OCI-LY1 (cell line): ENCODE measurements at regions not wholly inside any gene's neighbourhood (a gene's known extent, or its start where the extent isn't known, plus 50 kb on each side); places are given as distances from the start of the nearest gene placed in this dataset.

Experiments used
- H2AFZ ChIP-seq: fragments of 200-600 bp; sonication (generic), shearing (Covaris generic); 2 replicates; pipeline ENCODE4 v1.6.0; 2014; ENCODE audit warnings: antibody characterized with exemption, mild to moderate bottlenecking, low read length
- H3F3A ChIP-seq: fragments of 200-600 bp; sonication (generic), shearing (Covaris generic); 2 replicates; pipeline ENCODE4 v1.6.0; 2014; ENCODE audit warnings: mild to moderate bottlenecking, antibody characterized with exemption, low read length, moderate library complexity; ENCODE audit not compliant: insufficient read depth
- H3K27ac ChIP-seq: fragments of 200-600 bp; sonication (generic); 2 replicates; pipeline ENCODE4 v1.5.1; 2014; ENCODE audit warnings: low read length, mixed run types, mild to moderate bottlenecking, low read depth; ENCODE audit not compliant: poor library complexity, severe bottlenecking
- H3K27me3 ChIP-seq: fragments of 200-600 bp; sonication (generic); 2 replicates; pipeline ENCODE4 v1.6.0; 2014; ENCODE audit warnings: antibody characterized with exemption, mild to moderate bottlenecking, low read length, moderate library complexity; ENCODE audit not compliant: insufficient read depth
- H3K36me3 ChIP-seq: fragments of 200-600 bp; sonication (generic); 2 replicates; pipeline ENCODE4 v1.6.1; 2014; ENCODE audit warnings: mild to moderate bottlenecking, antibody characterized with exemption, low read length, moderate library complexity, mixed read lengths; ENCODE audit not compliant: insufficient read depth
- H3K4me1 ChIP-seq: fragments of 200-600 bp; sonication (generic); 2 replicates; pipeline ENCODE4 v1.5.1; 2014; ENCODE audit warnings: mild to moderate bottlenecking, low read length, moderate library complexity; ENCODE audit not compliant: insufficient read depth, severe bottlenecking
- H3K4me2 ChIP-seq: fragments of 200-600 bp; sonication (generic), shearing (Covaris generic); 2 replicates; pipeline ENCODE4 v1.6.1; 2014; ENCODE audit warnings: low read length
- H3K4me3 ChIP-seq: fragments of 200-600 bp; sonication (generic); 2 replicates; pipeline ENCODE4 v1.5.1; 2014; ENCODE audit warnings: low read length, low read depth, mild to moderate bottlenecking, mixed read lengths; ENCODE audit not compliant: poor library complexity, severe bottlenecking
- H3K79me2 ChIP-seq: fragments of 200-600 bp; shearing (Covaris generic); 2 replicates; pipeline ENCODE4 v1.6.1; 2016; ENCODE audit warnings: mixed run types, low read length, mixed read lengths; ENCODE audit not compliant: insufficient read depth
- H3K9ac ChIP-seq: fragments of 200-600 bp; sonication (generic), shearing (Covaris generic); 2 replicates; pipeline ENCODE4 v1.6.1; 2014; ENCODE audit warnings: mild to moderate bottlenecking, low read length, mixed read lengths
- H3K9me2 ChIP-seq: fragments of 200-600 bp; sonication (generic), shearing (Covaris generic); 2 replicates; pipeline ENCODE4 v1.6.1; 2014; ENCODE audit warnings: low read depth, mild to moderate bottlenecking, low read length, mixed read lengths
- H3K9me3 ChIP-seq: fragments of 200-600 bp; shearing (Covaris generic); 2 replicates; pipeline ENCODE4 v1.6.1; 2014; ENCODE audit warnings: low read length, mixed read lengths
- H4K20me1 ChIP-seq: fragments of 200-600 bp; sonication (generic), shearing (Covaris generic); 2 replicates; pipeline ENCODE4 v1.6.0; 2016; ENCODE audit warnings: mild to moderate bottlenecking, low read length; ENCODE audit not compliant: insufficient read depth
- EZH2 ChIP-seq: fragments of 200-600 bp; sonication (generic), shearing (Covaris generic); IDR thresholded peaks from 2 replicates; pipeline ENCODE4 v1.8.0; 2017; ENCODE audit warnings: borderline replicate concordance, mixed run types, mild to moderate bottlenecking, antibody characterized with exemption, low read length, moderate library complexity, mixed read lengths
- TF ChIP-seq, protein P1 (sequence below): fragments of 200-600 bp; sonication (generic), shearing (Covaris generic); IDR thresholded peaks from 2 replicates; pipeline ENCODE4 v1.5.1; 2017; ENCODE audit warnings: mild to moderate bottlenecking, antibody characterized with exemption, low read length, moderate library complexity, mixed read lengths

DNA sequence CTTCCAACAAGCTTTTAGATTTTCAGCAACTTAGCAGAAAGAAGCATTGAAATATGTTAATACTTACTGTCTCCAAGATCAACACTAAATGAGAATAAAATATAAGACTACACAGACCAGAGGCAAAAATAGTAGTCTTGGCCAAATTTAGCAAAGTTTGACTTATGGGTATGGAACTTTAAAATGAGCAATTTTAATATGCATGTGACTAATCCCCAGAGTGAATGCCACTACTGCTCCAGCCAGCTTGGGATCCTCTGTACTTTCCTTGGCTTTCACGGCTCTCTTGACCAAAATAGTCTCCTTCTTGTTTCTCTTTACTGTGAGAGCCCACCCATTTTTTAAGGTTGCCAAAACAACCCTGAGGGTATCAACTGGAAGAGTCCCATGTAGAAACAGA, 148.0 kb upstream of the GRIA1 start:
- Histone ChIP-seq H3K9me3 (no peaks in the 10 kb centered on the region), H3K4me3 (no peak overlapping the region), H2AFZ (no peak overlapping the region), H4K20me1 (no peaks in the 10 kb centered on the region), H3K4me2 (no peak overlapping the region), H3K9me2 (no peaks in the 10 kb centered on the region), H3K79me2 (no peaks in the 10 kb centered on the region), H3K27ac (no peak overlapping the region), H3K4me1 (no peaks in the 10 kb centered on the region), H3K9ac (no peak overlapping the region), H3K27me3 (no peaks in the 10 kb centered on the region), H3K36me3 (no peaks in the 10 kb centered on the region), H3F3A (no peaks in the 10 kb centered on the region)
- TF ChIP-seq, protein P1, sequence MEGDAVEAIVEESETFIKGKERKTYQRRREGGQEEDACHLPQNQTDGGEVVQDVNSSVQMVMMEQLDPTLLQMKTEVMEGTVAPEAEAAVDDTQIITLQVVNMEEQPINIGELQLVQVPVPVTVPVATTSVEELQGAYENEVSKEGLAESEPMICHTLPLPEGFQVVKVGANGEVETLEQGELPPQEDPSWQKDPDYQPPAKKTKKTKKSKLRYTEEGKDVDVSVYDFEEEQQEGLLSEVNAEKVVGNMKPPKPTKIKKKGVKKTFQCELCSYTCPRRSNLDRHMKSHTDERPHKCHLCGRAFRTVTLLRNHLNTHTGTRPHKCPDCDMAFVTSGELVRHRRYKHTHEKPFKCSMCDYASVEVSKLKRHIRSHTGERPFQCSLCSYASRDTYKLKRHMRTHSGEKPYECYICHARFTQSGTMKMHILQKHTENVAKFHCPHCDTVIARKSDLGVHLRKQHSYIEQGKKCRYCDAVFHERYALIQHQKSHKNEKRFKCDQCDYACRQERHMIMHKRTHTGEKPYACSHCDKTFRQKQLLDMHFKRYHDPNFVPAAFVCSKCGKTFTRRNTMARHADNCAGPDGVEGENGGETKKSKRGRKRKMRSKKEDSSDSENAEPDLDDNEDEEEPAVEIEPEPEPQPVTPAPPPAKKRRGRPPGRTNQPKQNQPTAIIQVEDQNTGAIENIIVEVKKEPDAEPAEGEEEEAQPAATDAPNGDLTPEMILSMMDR: no peak
- TF ChIP-seq EZH2: no peak

DNA sequence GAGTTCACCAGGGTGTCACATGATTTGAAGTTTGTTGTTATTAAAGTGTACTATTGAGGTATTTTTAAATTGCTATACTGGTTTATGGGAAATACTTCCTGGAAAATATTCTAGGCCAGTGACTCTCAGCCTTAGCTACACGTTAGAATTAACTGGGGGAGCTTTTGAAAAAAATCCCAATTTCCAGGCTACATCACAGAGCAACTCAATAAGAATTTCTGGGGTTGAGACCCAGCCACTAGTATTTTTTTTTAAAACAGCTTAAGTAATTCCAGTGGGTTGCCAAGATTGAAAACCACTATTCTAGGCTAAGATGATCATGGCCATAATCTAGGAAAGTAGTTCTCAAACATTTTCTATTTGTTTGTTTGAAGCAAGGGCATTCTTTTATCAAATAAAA, 142.9 kb upstream of the GRIA1 start:
- Histone ChIP-seq H3K9me2 (no peaks in the 10 kb centered on the region), H3K9me3 (no peaks in the 10 kb centered on the region), H3K4me3 (no peak overlapping the region), H3K36me3 (no peaks in the 10 kb centered on the region), H4K20me1 (no peaks in the 10 kb centered on the region), H3K4me2 (no peak overlapping the region), H2AFZ (no peak overlapping the region), H3K27ac (no peak overlapping the region), H3K79me2 (no peaks in the 10 kb centered on the region), H3K9ac (no peak overlapping the region), H3K4me1 (no peaks in the 10 kb centered on the region), H3K27me3 (no peaks in the 10 kb centered on the region), H3F3A (no peaks in the 10 kb centered on the region)
- no peak for TF ChIP-seq EZH2
- TF ChIP-seq, protein P1: no peak

DNA sequence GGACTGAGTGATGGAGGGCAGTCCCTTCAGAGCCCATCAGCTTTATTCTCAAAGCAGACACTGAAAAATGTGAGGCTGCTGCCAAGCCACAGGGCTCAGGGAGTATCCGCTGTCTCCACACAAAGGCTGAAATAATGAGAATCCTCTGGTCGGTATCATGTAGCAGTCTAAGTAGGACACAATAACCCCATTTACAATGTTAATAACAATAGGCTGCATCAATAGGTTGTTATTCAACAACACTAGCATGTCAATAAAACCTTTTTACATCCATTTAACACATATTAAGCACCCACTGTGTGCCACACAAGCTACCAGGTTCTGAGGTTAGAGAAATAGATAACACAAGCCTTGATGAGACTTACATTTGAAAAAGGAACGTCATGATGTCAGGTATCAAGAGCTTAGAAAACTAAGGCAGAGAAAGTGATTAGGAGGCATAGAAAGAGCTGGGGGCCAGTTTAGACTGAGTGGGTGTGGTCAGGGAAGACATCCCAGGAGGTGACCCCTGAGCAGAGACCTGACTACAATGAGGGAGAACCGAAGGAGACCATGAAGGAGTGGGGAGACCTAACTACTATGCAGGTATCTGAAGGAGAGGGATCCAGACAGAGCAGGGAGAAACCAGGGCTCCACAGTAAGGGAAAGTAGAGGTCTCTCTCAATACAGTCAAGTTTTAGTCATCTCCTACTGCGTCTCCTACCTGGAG, 140.1 kb upstream of the GRIA1 start:
- Histone ChIP-seq H3K9ac (no peak overlapping the region), H3K4me3 (no peak overlapping the region)

More for the DNA sequence above, 140.1 kb upstream of the GRIA1 start:
- no peaks in the 10 kb centered on the region for H3K36me3 ChIP-seq
- no peaks in the 10 kb centered on the region for H3F3A ChIP-seq
- no peaks in the 10 kb centered on the region for H3K4me1 ChIP-seq
- no peak overlapping the region for H3K4me2 ChIP-seq
- no peaks in the 10 kb centered on the region for H3K9me3 ChIP-seq
- H3K79me2 ChIP-seq: no peaks in the 10 kb centered on the region
- H2AFZ ChIP-seq: no peak overlapping the region
- TF ChIP-seq, protein P1: no peak
- TF ChIP-seq EZH2: no peak
- H4K20me1 ChIP-seq: no peaks in the 10 kb centered on the region
- no peaks in the 10 kb centered on the region; the same call in 1 of the 2 replicates for H3K27me3 ChIP-seq
- H3K27ac ChIP-seq: no peak overlapping the region
- no peaks in the 10 kb centered on the region for H3K9me2 ChIP-seq
